IMR-90 (cell line): ENCODE measurements at regions not wholly inside any gene's neighbourhood (a gene's known extent, or its start where the extent isn't known, plus 50 kb on each side); places are given as distances from the start of the nearest gene placed in this dataset.

Experiments
- ATAC-seq: fragments of 200-7000 bp; cut with Tn5 transposase; 2 replicates; pipeline ENCODE4 v1.9.1; 2020; ENCODE audit warnings: low read depth, mild to moderate bottlenecking, moderate library complexity
- BruUV-seq: library from RNA; stranded (reverse); fragments of 400-500 nt; replicated peaks from 2 replicates; lab custom pipeline; 2021; lab: Mats Ljungman, UMichigan
- CTCF ChIA-PET: fragments of 300-600 bp; formaldehyde crosslinking; extraction: SDS; loops from one replicate; lab custom pipeline; 2021; ENCODE audit warnings: antibody characterized with exemption; lab: Yijun Ruan, JAX
- POLR2A ChIA-PET: fragments of 300-600 bp; sonication (Branson Sonifier 250); formaldehyde crosslinking; loops from one replicate; lab custom pipeline; 2022; ENCODE audit warnings: antibody characterized with exemption; ENCODE audit not compliant: unreplicated experiment; lab: Charles Lee
- DNase-seq: peaks from one replicate; pipeline ENCODE4 v3.0.0; 2013
- H2AFZ ChIP-seq: replicated peaks from 2 replicates; pipeline ENCODE3; 2013; ENCODE audit warnings: low read length, mild to moderate bottlenecking; ENCODE audit not compliant: poor library complexity
- H2AK5ac ChIP-seq: 2 replicates; pipeline ENCODE4 v1.6.1; 2013; ENCODE audit warnings: low read depth, low read length, inconsistent platforms
- H2AK9ac ChIP-seq: replicated peaks from 2 replicates; pipeline ENCODE3; 2013; ENCODE audit warnings: mild to moderate bottlenecking, low read depth, low read length, moderate library complexity; ENCODE audit not compliant: poor library complexity
- H2BK120ac ChIP-seq: 2 replicates; pipeline ENCODE4 v1.6.1; 2013; ENCODE audit warnings: low read depth, low read length, inconsistent platforms
- H2BK15ac ChIP-seq: 3 replicates; pipeline ENCODE4 v1.6.1; 2013; ENCODE audit warnings: low read depth, low read length, inconsistent platforms
- H2BK20ac ChIP-seq: 2 replicates; pipeline ENCODE4 v1.6.1; 2013; ENCODE audit warnings: low read depth, mild to moderate bottlenecking, inconsistent platforms, low read length, moderate library complexity
- H2BK5ac ChIP-seq: 2 replicates; pipeline ENCODE4 v1.6.1; 2013; ENCODE audit warnings: mild to moderate bottlenecking, low read depth, low read length, inconsistent platforms; ENCODE audit not compliant: poor library complexity, severe bottlenecking
- H3K14ac ChIP-seq: replicated peaks from 2 replicates; pipeline ENCODE4 v1.6.1; 2013; ENCODE audit warnings: low read depth, low read length, inconsistent platforms
- H3K18ac ChIP-seq: 2 replicates; pipeline ENCODE4 v1.6.1; 2013; ENCODE audit warnings: low read depth, low read length, control low read depth
- H3K23ac ChIP-seq: 2 replicates; pipeline ENCODE4 v1.6.1; 2013; ENCODE audit warnings: low read depth, low read length, inconsistent platforms
- H3K27ac ChIP-seq: 2 replicates; pipeline ENCODE4 v1.5.1; 2013; ENCODE audit warnings: mild to moderate bottlenecking, control low read depth, low read length; ENCODE audit not compliant: insufficient read depth
- H3K27me3 ChIP-seq: 2 replicates; pipeline ENCODE4 v1.6.1; 2013; ENCODE audit warnings: low read length; ENCODE audit not compliant: control insufficient read depth, insufficient read depth
- H3K36me3 ChIP-seq: 2 replicates; pipeline ENCODE4 v1.6.1; 2013; ENCODE audit warnings: low read length, mixed read lengths; ENCODE audit not compliant: control insufficient read depth, insufficient read depth
- H3K4ac ChIP-seq: 2 replicates; pipeline ENCODE4 v1.6.1; 2013; ENCODE audit warnings: low read depth, low read length, inconsistent platforms
- H3K4me1 ChIP-seq: 2 replicates; pipeline ENCODE4 v1.6.1; 2013; ENCODE audit warnings: low read length, mixed read lengths; ENCODE audit not compliant: control insufficient read depth, insufficient read depth
- H3K4me2 ChIP-seq: 2 replicates; pipeline ENCODE4 v1.6.1; 2013; ENCODE audit warnings: low read depth, mild to moderate bottlenecking, control low read depth, low read length, moderate library complexity
- H3K4me3 ChIP-seq: 2 replicates; pipeline ENCODE4 v1.5.1; 2013; ENCODE audit warnings: low read depth, mild to moderate bottlenecking, control low read depth, low read length, moderate library complexity; ENCODE audit not compliant: insufficient read depth
- H3K56ac ChIP-seq: 2 replicates; pipeline ENCODE4 v1.6.1; 2013; ENCODE audit warnings: low read length, inconsistent platforms; ENCODE audit not compliant: insufficient read depth; ENCODE audit errors: extremely low read depth
- H3K79me1 ChIP-seq, 2 experiments: 2 replicates each; pipeline ENCODE4 v1.6.1; 2013; ENCODE audit warnings: low read length in 2 of 2, inconsistent platforms in 1 of 2, low read depth in 1 of 2
- H3K9ac ChIP-seq: 2 replicates; pipeline ENCODE4 v1.6.1; 2013; ENCODE audit warnings: low read depth, low read length, control low read depth
- H3K9me1 ChIP-seq: 2 replicates; pipeline ENCODE4 v1.6.1; 2013; ENCODE audit warnings: low read length, inconsistent platforms; ENCODE audit not compliant: insufficient read depth
- H3K9me3 ChIP-seq: 2 replicates; pipeline ENCODE4 v1.6.1; 2013; ENCODE audit warnings: low read length; ENCODE audit not compliant: control insufficient read depth, insufficient read depth
- H4K20me1 ChIP-seq: 2 replicates; pipeline ENCODE4 v1.6.1; 2013; ENCODE audit warnings: low read length, inconsistent platforms; ENCODE audit not compliant: insufficient read depth
- H4K5ac ChIP-seq: 2 replicates; pipeline ENCODE4 v1.6.1; 2013; ENCODE audit warnings: mild to moderate bottlenecking, low read depth, low read length, control low read depth
- H4K8ac ChIP-seq, 2 experiments: 2 replicates each; pipeline ENCODE4 v1.6.1; 2013; ENCODE audit warnings: low read depth in 2 of 2, low read length in 2 of 2, control low read depth in 1 of 2, inconsistent platforms in 1 of 2
- H4K91ac ChIP-seq: 2 replicates; pipeline ENCODE4 v1.6.1; 2013; ENCODE audit warnings: low read depth, low read length, inconsistent platforms; ENCODE audit not compliant: insufficient read depth
- CHD1 ChIP-seq: IDR thresholded peaks from 2 replicates; pipeline ENCODE4 v1.6.1; 2012; ENCODE audit warnings: low read depth, low read length, improper control_type of control experiment
- MAFK ChIP-seq: IDR thresholded peaks from 2 replicates; pipeline ENCODE4 v1.6.1; 2012; ENCODE audit warnings: low read depth, low read length, improper control_type of control experiment
- RCOR1 ChIP-seq: IDR thresholded peaks from 2 replicates; pipeline ENCODE4 v1.6.1; 2012; ENCODE audit warnings: mild to moderate bottlenecking, low read length, improper control_type of control experiment; ENCODE audit not compliant: insufficient replicate concordance
- USF2 ChIP-seq: fragments of 150-350 bp; IDR thresholded peaks from 2 replicates; pipeline ENCODE4 v1.6.1; 2017; ENCODE audit warnings: mild to moderate bottlenecking, antibody characterized with exemption, low read length, low read depth
- WGBS, 2 experiments: methylation state at CpG; one replicate each; pipeline versions ENCODE4 v1.1.5 to v1.1.7; 2013; ENCODE audit warnings: missing lambda C conversion rate in 2 of 2; ENCODE audit not compliant: insufficient read length in 1 of 2; ENCODE audit errors: extremely low coverage in 2 of 2; 5-methylcytosine and 5-hydroxymethylcytosine counted together
- dilution Hi-C: fragments of 300-500 bp; cut with HindIII; formaldehyde crosslinking; loops from one replicate; pipeline ENCODE4 v1.14.3; 2018; ENCODE audit warnings: low sequenced_read_pairs; ENCODE audit not compliant: unreplicated experiment
- in situ Hi-C: fragments of 300-500 bp; cut with MboI; formaldehyde crosslinking; loops from 3 replicates; pipeline ENCODE4 v1.14.3; 2019; ENCODE audit warnings: low sequenced_read_pairs, inconsistent platforms, mixed read lengths
- intact Hi-C: fragments of 100-400 bp; cut with micrococcal nuclease; formaldehyde crosslinking; loops from 2 replicates; pipeline ENCODE4 v1.10.0; 2022

- WGBS, 2 experiments: no CpG with 5 or more reads among the region's 5 CpGs
- H2BK5ac ChIP-seq: no peak overlapping the region
- H3K56ac ChIP-seq: no peak overlapping the region
- no TSS peak for BruUV-seq
- DNase-seq: no peak
- H2AK9ac ChIP-seq: peak overlapping the region; percentile 3
- H3K4ac ChIP-seq: no peak overlapping the region
- H4K20me1 ChIP-seq: no peaks in the 10 kb centered on the region
- no peak overlapping the region for H2BK15ac ChIP-seq
- H3K9ac ChIP-seq: no peak overlapping the region
- H3K79me1 ChIP-seq: no peaks in the 10 kb centered on the region
- no peak overlapping the region for H3K27ac ChIP-seq
- no peak overlapping the region for H2AK5ac ChIP-seq
- CTCF ChIA-PET: no interaction called here
- H3K36me3 ChIP-seq: no peaks in the 10 kb centered on the region
- no peak for ATAC-seq
- no peak overlapping the region for H3K18ac ChIP-seq
- POLR2A ChIA-PET: no interaction called here
- no peak overlapping the region for H3K4me3 ChIP-seq
- dilution Hi-C loops: no loop called here
- no peaks in the 10 kb centered on the region for H3K9me3 ChIP-seq
- no peak overlapping the region for H4K5ac ChIP-seq
- H2BK120ac ChIP-seq: no peak overlapping the region
- H4K91ac ChIP-seq: no peak overlapping the region
- TF ChIP-seq USF2 (no peak), CHD1 (no peak), MAFK (no peak), RCOR1 (no peak)
- H3K14ac ChIP-seq: no peak overlapping the region
- in situ Hi-C loops: no loop called here
- H3K4me2 ChIP-seq: no peak overlapping the region
- H3K27me3 ChIP-seq: 0 out of 2 replicates have a peak, but pooled peaks cover 2% of the 10 kb centered on the region
- no peak overlapping the region for H3K23ac ChIP-seq
- H4K8ac ChIP-seq: no peak overlapping the region
- H3K4me1 ChIP-seq: no peaks in the 10 kb centered on the region
- intact Hi-C loops: no loop called here
- peak overlapping the region; percentile 23 for H2AFZ ChIP-seq
- no peak overlapping the region for H2BK20ac ChIP-seq
- H3K9me1 ChIP-seq: no peaks in the 10 kb centered on the region
Measured at GRCh38 chr17:14760719-14761411, 460.0 kb downstream of the HS3ST3B1 start.
